ENCODE measurements at regions not wholly inside any gene's neighbourhood (a gene's known extent, or its start where the extent isn't known, plus 50 kb on each side); places are given as distances from the start of the nearest gene placed in this dataset.
"Not testable (repeated sequence)": the region's sequence is repeated elsewhere in the genome, so short reads cannot be mapped to it uniquely, and the experiment has no call there.

- no peak for DNase-seq
These were observed 492.3 kb downstream of the DIPK2A start for GRCh38 chr3:144463911-144464310.

GRCh38 chr3:144466114-144466513, 494.5 kb downstream of the DIPK2A start:
- no peak for DNase-seq

- DNase-seq = no peak
These were observed 494.9 kb downstream of the DIPK2A start for GRCh38 chr3:144466540-144466939.

GRCh38 chr3:144470666-144471065, 499.0 kb downstream of the DIPK2A start:
- DNase-seq = no peak

GRCh38 chr3:144477593-144477992, 506.0 kb downstream of the DIPK2A start:
- DNase-seq = no peak

GRCh38 chr3:144480416-144480919, 508.8 kb downstream of the DIPK2A start:
- DNase-seq = no peak

GRCh38 chr3:144482876-144483275, 511.3 kb downstream of the DIPK2A start:
- no peak for DNase-seq

- DNase-seq = no peak
These were observed 515.4 kb downstream of the DIPK2A start for GRCh38 chr3:144487011-144487410.

- no peak for DNase-seq
These were observed 517.3 kb downstream of the DIPK2A start for GRCh38 chr3:144488927-144489326.

GRCh38 chr3:144491333-144491732, 519.7 kb downstream of the DIPK2A start:
- no peak for DNase-seq

GRCh38 chr3:144494651-144495050, 523.0 kb downstream of the DIPK2A start:
- not testable (repeated sequence) for DNase-seq

- DNase-seq = no peak
These were observed 524.7 kb downstream of the DIPK2A start for GRCh38 chr3:144496141-144496835.

GRCh38 chr3:144497452-144497851, 525.8 kb downstream of the DIPK2A start:
- no peak for DNase-seq

- DNase-seq = no peak
These were observed 527.6 kb downstream of the DIPK2A start for GRCh38 chr3:144499001-144499930.

- DNase-seq = no peak
These were observed 529.8 kb downstream of the DIPK2A start for GRCh38 chr3:144501467-144501866.

- no peak for DNase-seq
These were observed 530.8 kb downstream of the DIPK2A start for GRCh38 chr3:144502402-144502801.

GRCh38 chr3:144506375-144506774, 534.8 kb downstream of the DIPK2A start:
- not testable (repeated sequence) for DNase-seq

GRCh38 chr3:144511346-144511745, 539.7 kb downstream of the DIPK2A start:
- DNase-seq = no peak

- DNase-seq = no peak
These were observed 544.4 kb downstream of the DIPK2A start for GRCh38 chr3:144516026-144516425.

- DNase-seq = no peak
These were observed 545.0 kb downstream of the DIPK2A start for GRCh38 chr3:144516589-144516988.

- no peak for DNase-seq
These were observed 549.5 kb downstream of the DIPK2A start for GRCh38 chr3:144521131-144521530.

- no peak for DNase-seq
These were observed 550.8 kb downstream of the DIPK2A start for GRCh38 chr3:144522456-144522855.

- no peak for DNase-seq
These were observed 551.8 kb downstream of the DIPK2A start for GRCh38 chr3:144523396-144523795.

All from muscle of arm (tissue), 1 donor.